GM12878 (cell line): ENCODE measurements at regions not wholly inside any gene's neighbourhood (a gene's known extent, or its start where the extent isn't known, plus 50 kb on each side); places are given as distances from the start of the nearest gene placed in this dataset.

ENCODE experiments used
- ATAC-seq: fragments of 200-7000 bp; cut with Tn5 transposase; 3 replicates; pipeline ENCODE4 v1.9.1; 2020; ENCODE audit warnings: mild to moderate bottlenecking, moderate library complexity
- BruUV-seq: library from RNA; stranded (reverse); fragments of 400-500 nt; replicated peaks from 2 replicates; lab custom pipeline; 2021; lab: Mats Ljungman, UMichigan
- CTCF ChIA-PET: fragments of 300-600 bp; sonication (Branson Sonifier 250); formaldehyde crosslinking; extraction: SDS; loops from one replicate; lab custom pipeline; 2021; ENCODE audit warnings: inconsistent platforms; lab: Yijun Ruan, JAX
- POLR2A ChIA-PET: fragments of 350-600 bp; formaldehyde crosslinking; extraction: SDS; loops from one replicate; lab custom pipeline; 2021; ENCODE audit warnings: inconsistent platforms; lab: Charles Lee
- RAD21 ChIA-PET: fragments of 300-600 bp; sonication (Branson Sonifier 250); formaldehyde crosslinking; loops from one replicate; lab custom pipeline; 2023; ENCODE audit warnings: antibody characterized with exemption; ENCODE audit not compliant: unreplicated experiment; lab: Charles Lee
- SMC1A ChIA-PET: fragments of 300-600 bp; sonication (Branson Sonifier 250); formaldehyde crosslinking; loops from one replicate; lab custom pipeline; 2023; ENCODE audit not compliant: unreplicated experiment, uncharacterized antibody; lab: Charles Lee
- DNase-seq: peaks from one replicate; pipeline ENCODE4 v3.0.0-alpha.2; 2011; ENCODE audit warnings: low read depth, low spot score
- FAIRE-seq: peaks from 3 replicates; lab custom pipeline; 2011; peaks lifted over from hg19 to GRCh38; lab: Jason Lieb, UNC
- H2AFZ ChIP-seq: 2 replicates; pipeline ENCODE4 v1.6.0; 2011; ENCODE audit warnings: low read depth, low read length, control low read depth; ENCODE audit not compliant: control insufficient read depth
- H3K27ac ChIP-seq: 2 replicates; pipeline ENCODE4 v1.5.1; 2011; ENCODE audit warnings: control low read depth; ENCODE audit not compliant: control insufficient read depth, insufficient read depth
- H3K27me3 ChIP-seq, 2 experiments: replicated peaks in 1 of 2; 2 replicates each; pipeline versions ENCODE4 v1.6.0 to v1.6.1; 2011; ENCODE audit warnings: low read length in 1 of 2; ENCODE audit not compliant: control insufficient read depth in 2 of 2, insufficient read depth in 2 of 2
- H3K36me3 ChIP-seq, 2 experiments: 2 replicates each; pipeline ENCODE4 v1.5.1; 2011; ENCODE audit warnings: low read length in 1 of 2; ENCODE audit not compliant: control insufficient read depth in 2 of 2, insufficient read depth in 2 of 2
- H3K4me1 ChIP-seq: 2 replicates; pipeline ENCODE4 v1.6.1; 2011; ENCODE audit warnings: mild to moderate bottlenecking, low read length, moderate library complexity, mixed read lengths; ENCODE audit not compliant: control insufficient read depth, insufficient read depth
- H3K4me2 ChIP-seq: 2 replicates; pipeline ENCODE4 v1.6.0; 2011; ENCODE audit warnings: control low read depth; ENCODE audit not compliant: control insufficient read depth, insufficient read depth
- H3K4me3 ChIP-seq: fragments of 200-600 bp; sonication (generic); 2 replicates; pipeline ENCODE4 v1.5.1; 2016
- H3K79me2 ChIP-seq: 2 replicates; pipeline ENCODE4 v1.6.0; 2011; ENCODE audit warnings: low read length; ENCODE audit not compliant: control insufficient read depth, insufficient read depth
- H3K9ac ChIP-seq: 2 replicates; pipeline ENCODE4 v1.8.0; 2011; ENCODE audit warnings: low read length, control low read depth, mixed read lengths; ENCODE audit not compliant: control insufficient read depth, insufficient read depth
- H3K9me3 ChIP-seq: replicated peaks from 3 replicates; pipeline ENCODE4 v1.5.1; 2011; ENCODE audit warnings: mild to moderate bottlenecking, low read length; ENCODE audit not compliant: control insufficient read depth, insufficient read depth
- H4K20me1 ChIP-seq: 2 replicates; pipeline ENCODE4 v1.6.0; 2011; ENCODE audit not compliant: control insufficient read depth, insufficient read depth
- DPF2 ChIP-seq: fragments of 450-650 bp; IDR thresholded peaks from 2 replicates; pipeline ENCODE4 v1.6.1; 2017; ENCODE audit warnings: mild to moderate bottlenecking
- IRF4 ChIP-seq: IDR thresholded peaks from 2 replicates; pipeline ENCODE4 v1.6.1; 2011; ENCODE audit warnings: low read depth, low read length
- NFXL1 ChIP-seq: fragments of 450-650 bp; IDR thresholded peaks from 2 replicates; pipeline ENCODE4 v1.6.1; 2017; ENCODE audit warnings: antibody characterized with exemption, mild to moderate bottlenecking, borderline replicate concordance
- RUNX3 ChIP-seq: IDR thresholded peaks from 2 replicates; pipeline ENCODE4 v1.6.1; 2012; ENCODE audit warnings: low read length, inconsistent platforms
- SREBF2 ChIP-seq: IDR thresholded peaks from 2 replicates; pipeline ENCODE4 v1.6.1; 2012; ENCODE audit warnings: mild to moderate bottlenecking, low read length
- ZNF622 ChIP-seq: fragments of 450-650 bp; IDR thresholded peaks from 2 replicates; pipeline ENCODE4 v1.6.1; 2017; ENCODE audit warnings: mild to moderate bottlenecking, inconsistent platforms
- WGBS: methylation state at CpG from one replicate; pipeline ENCODE4 v1.1.6; 2016; ENCODE audit warnings: low lambda C conversion rate; ENCODE audit not compliant: insufficient replicate concordance, insufficient coverage; ENCODE audit errors: missing lambda C conversion rate; 5-methylcytosine and 5-hydroxymethylcytosine counted together
- in situ Hi-C: fragments of 300-500 bp; cut with MboI; formaldehyde crosslinking; loops from 9 replicates; pipeline ENCODE4 v1.14.3; 2018; ENCODE audit warnings: mixed read lengths
- intact Hi-C: fragments of 100-400 bp; cut with micrococcal nuclease; formaldehyde crosslinking; loops from one replicate; pipeline ENCODE4 v1.14.2; 2022; ENCODE audit not compliant: unreplicated experiment
- TF ChIP-seq, protein P1 (sequence below): fragments of 450-650 bp; IDR thresholded peaks from 2 replicates; pipeline ENCODE4 v1.6.1; 2016; ENCODE audit warnings: mild to moderate bottlenecking, moderate library complexity, borderline replicate concordance

DNA sequence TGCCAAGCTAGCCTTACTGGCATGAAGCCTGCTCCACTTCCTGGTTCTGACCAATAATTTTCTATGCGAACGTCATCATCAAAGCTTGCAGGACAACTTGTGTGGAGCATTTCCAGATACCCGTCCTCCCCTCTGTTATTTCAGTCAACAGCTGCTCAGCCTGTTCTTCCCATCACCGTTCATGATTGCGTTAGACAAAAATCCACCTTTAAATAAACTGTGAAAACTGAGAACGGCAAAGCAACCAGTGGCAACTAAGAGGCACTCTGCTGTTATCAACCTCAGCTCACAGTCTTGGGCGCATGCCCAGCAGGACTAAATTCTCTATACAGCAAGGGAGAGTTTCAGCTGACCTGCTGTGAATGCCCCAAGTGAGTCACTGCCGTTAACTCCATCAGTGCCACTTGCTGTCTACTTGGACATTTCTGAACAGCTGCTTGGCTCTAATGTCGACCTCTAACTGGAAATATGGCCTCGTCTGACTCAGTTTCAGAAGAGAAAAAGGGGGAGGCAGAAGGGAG lies 207.4 kb upstream of the RUNX1 start (continued):
- TF ChIP-seq, protein P1, sequence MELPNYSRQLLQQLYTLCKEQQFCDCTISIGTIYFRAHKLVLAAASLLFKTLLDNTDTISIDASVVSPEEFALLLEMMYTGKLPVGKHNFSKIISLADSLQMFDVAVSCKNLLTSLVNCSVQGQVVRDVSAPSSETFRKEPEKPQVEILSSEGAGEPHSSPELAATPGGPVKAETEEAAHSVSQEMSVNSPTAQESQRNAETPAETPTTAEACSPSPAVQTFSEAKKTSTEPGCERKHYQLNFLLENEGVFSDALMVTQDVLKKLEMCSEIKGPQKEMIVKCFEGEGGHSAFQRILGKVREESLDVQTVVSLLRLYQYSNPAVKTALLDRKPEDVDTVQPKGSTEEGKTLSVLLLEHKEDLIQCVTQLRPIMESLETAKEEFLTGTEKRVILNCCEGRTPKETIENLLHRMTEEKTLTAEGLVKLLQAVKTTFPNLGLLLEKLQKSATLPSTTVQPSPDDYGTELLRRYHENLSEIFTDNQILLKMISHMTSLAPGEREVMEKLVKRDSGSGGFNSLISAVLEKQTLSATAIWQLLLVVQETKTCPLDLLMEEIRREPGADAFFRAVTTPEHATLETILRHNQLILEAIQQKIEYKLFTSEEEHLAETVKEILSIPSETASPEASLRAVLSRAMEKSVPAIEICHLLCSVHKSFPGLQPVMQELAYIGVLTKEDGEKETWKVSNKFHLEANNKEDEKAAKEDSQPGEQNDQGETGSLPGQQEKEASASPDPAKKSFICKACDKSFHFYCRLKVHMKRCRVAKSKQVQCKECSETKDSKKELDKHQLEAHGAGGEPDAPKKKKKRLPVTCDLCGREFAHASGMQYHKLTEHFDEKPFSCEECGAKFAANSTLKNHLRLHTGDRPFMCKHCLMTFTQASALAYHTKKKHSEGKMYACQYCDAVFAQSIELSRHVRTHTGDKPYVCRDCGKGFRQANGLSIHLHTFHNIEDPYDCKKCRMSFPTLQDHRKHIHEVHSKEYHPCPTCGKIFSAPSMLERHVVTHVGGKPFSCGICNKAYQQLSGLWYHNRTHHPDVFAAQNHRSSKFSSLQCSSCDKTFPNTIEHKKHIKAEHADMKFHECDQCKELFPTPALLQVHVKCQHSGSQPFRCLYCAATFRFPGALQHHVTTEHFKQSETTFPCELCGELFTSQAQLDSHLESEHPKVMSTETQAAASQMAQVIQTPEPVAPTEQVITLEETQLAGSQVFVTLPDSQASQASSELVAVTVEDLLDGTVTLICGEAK = no peak
- TF ChIP-seq ZNF622 (no peak), SREBF2 (no peak)

DNA sequence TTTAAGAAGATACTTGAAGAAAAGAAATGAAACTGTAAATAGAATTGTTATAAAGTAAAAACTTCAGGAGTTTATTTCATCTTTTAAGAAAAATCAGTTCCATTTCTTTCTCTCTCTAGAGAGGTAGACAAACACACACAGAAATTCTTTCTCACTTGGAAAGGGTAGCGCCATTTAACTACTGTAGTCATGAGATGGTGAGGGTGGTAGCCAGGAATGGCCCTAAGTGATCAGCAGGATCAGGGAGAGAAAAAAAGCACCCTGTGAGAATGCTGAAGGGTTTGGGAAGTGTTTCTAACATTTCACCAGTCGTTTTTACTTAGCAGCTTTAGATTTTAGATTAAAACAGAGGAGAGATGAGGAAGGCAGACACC lies 205.7 kb upstream of the RUNX1 start:
- Histone ChIP-seq H3K4me3 (no peak overlapping the region), H3K9ac (no peak overlapping the region), H2AFZ (no peak overlapping the region), H3K79me2 (no peaks in the 10 kb centered on the region), H3K27me3 (no peaks in the 10 kb centered on the region), H3K27ac (no peak overlapping the region), H3K36me3 (no peaks in the 10 kb centered on the region), H3K9me3 (no peaks in the 10 kb centered on the region; the same call in 2 of the 3 replicates), H3K4me1 (no peaks in the 10 kb centered on the region), H4K20me1 (no peaks in the 10 kb centered on the region), H3K4me2 (no peak overlapping the region)
- ChIA-PET CTCF (no interaction called here), RAD21 (interaction anchor here (0.6 kb wide), 1 partner anchor 345 kb away, joined by 4 read pairs; no protein-coding TSS in a partner anchor), POLR2A (no interaction called here), SMC1A (no interaction called here)
- ATAC-seq (no peak), FAIRE-seq (no peak), DNase-seq (no peak)
- BruUV-seq = no TSS peak
- intact Hi-C loops = no loop called here
- in situ Hi-C loops = no loop called here
- TF ChIP-seq NFXL1 (no peak), DPF2 (no peak), IRF4 (no peak), RUNX3 (no peak)
- WGBS = 21% methylated on average over 2 of the region's 2 CpGs
